SW480 (cell line): ENCODE measurements at regions not wholly inside any gene's neighbourhood (a gene's known extent, or its start where the extent isn't known, plus 50 kb on each side); places are given as distances from the start of the nearest gene placed in this dataset.
"Not testable (repeated sequence)": the region's sequence is repeated elsewhere in the genome, so short reads cannot be mapped to it uniquely, and the experiment has no call there.

ENCODE experiments used
- DNase-seq: peaks from one replicate; pipeline ENCODE4 v3.0.0-alpha.2; 2016; ENCODE audit warnings: low spot score

DNA sequence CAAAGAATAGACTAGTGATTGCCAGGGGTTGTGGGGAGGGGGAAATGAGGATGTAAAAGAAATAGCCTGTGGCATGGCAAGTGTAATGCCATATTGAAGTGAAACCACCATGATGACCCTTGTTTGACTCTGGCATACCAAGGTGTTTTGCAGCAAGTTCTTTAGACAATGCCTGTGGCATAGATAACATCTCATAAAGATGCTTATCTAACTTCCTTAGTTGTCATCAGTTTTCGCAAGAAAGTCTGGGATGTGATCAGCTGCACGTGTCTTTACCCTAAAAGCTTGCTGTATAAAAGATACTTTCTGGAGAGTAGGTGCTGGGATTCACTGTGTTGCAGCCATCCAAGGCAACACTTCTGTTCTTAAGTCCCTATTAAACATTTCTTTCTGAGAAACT is 176.1 kb upstream of the MAGEB16 start:
- DNase-seq: no peak

DNA sequence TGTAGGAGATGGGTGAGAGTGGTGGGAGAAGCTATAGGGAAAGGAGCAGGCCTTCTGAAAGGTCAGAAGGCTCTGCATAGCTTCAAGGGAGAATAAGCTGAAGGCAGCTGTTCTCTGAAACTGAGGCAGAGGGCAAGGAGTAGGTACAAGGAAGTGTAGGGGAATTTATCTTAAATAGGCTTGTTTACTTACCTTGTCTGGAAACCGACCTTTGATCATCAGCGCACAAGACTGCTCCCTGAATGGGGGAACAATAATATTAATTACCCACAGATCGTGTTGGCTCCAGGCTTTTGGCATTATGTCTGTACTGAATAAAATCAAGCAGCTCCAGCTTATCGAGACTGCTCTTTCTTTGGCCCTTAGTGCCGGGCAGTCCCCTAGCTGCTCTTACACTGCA is 175.5 kb upstream of the MAGEB16 start:
- DNase-seq: peak; percentile 4

DNA sequence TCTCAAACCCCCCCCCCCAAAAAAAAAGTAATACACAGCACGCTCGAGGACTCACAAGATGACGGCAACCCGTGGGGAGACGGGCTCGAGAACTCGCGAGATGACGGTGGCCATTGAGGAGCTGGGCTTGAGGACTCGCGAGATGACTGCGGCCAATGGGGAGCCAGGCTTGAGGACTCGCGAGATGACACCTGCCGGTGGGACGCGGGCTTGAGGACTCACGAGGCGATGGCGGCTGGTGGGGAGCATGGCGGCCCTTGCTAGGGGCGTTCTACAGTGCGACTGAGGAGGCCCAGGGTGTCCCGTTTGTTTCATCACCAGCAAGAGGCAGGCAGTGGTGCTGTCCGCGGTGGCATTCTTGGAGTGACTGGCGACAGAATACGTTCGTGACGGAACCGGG is 172.4 kb upstream of the MAGEB16 start:
- no peak for DNase-seq

DNA sequence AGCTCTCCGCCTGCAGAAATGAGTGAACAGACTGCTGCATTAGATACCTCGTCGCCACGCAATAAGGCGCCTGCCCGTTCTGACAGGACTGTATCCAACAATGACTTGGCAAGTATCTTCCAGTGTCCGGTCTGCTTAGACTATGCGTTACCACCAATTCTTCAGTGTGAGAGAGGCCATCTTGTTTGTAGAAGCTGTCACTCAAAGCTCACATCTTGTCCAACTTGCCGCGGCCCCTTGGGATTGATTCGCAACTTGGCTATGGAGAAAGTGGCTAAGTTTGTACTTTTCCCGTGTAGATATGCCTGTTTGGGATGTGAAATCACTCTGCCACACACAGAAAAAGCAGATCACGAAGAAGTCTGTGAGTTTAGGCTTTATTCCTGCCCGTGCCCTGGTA is 172.0 kb upstream of the MAGEB16 start:
- DNase-seq: no peak

DNA sequence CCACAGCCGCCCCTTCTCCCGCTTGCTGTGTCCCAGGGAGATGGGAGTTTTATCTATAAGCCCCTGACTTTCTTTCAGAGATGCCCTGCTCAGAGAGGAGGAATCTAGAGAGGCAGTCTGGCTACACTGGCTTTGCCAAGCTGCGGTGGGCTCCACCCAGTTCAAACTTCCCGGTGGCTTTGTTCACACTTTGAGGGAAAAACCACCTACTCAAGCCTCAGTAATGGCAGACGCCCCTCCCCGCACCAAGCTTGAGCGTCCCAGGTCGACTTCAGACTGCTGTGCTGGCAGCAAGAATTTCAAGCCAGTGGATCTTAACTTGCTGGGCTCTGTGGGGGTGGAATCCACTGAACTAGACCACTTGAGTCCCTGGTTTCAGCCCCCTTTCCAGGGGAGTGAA is 162.2 kb upstream of the MAGEB16 start:
- DNase-seq: not testable (repeated sequence)

DNA sequence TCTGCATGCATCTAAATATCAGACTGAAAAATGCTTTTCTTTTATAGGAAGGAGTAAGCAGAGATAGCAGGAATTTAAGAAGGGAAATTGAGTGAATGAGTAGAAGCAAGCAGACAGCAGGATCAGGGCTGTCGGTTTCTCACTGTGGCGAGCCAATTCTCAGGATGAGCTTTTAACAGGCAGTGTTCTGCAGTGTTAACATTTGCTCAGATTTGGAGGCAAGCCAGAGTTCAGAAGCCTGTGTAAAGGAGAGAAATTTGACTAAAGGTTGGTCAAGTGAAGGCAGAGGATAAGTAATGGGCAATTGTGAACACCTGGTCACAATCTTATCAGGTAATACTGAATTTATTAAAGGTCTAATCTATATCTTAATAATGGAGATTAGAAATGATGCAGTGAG is 133.3 kb upstream of the MAGEB16 start:
- DNase-seq: no peak

DNA sequence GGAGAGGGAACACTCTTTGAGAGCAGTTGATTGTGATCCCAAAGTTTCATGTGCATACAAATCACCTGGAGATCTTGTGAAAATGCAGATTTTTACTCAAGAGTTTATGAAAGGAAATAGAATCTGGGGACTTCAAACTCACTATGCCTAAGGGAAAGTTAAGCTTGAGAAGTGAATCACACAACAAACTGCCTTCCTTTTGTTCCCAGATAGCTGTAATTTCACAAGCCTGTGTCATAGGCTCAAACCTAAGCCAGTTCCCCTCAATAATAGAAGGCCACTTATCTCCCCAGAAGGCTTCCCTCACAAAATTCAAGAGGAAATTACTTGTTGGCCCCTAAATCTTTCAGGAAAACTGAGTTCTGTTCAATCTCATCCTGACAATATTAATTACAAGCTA is 132.8 kb upstream of the MAGEB16 start:
- no peak for DNase-seq

DNA sequence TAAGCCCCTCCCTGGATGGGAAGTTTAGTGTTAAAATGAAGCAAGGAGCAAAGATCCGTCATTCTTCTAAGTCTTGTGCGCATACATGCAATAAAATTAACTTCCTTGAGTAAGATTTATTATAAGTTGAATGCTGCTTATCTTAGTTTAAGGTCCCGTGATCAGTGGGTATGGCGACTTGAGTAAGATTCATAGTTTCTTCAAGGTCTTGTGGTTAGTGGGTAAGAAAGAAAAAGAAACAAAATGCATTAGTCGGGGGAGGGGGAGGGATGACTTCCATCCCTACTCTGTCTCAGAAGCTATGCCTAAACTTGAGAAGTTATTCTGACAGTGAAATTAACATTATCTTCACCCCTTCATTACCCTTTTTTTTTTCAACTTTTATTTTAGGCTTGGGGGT is 127.3 kb upstream of the MAGEB16 start:
- DNase-seq: no peak

DNA sequence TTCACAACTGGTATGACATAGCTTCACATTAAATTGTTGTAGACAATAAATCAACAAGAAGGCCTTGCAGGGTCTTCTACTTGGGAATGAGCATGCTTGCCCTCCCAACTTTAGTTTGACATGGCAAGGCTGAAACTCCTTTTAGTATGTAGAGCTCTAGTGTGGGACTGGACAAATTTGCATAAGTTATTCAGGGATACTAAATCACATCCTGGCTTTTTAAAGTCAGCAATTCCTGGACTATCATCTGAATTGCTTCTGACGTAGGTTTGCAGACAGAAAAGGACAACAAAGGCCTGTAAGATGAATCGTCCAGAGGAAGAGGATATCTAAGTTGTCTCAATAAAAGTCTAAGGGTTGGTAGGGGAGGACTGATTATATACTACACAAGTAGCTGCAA is 123.0 kb upstream of the MAGEB16 start:
- no peak for DNase-seq

DNA sequence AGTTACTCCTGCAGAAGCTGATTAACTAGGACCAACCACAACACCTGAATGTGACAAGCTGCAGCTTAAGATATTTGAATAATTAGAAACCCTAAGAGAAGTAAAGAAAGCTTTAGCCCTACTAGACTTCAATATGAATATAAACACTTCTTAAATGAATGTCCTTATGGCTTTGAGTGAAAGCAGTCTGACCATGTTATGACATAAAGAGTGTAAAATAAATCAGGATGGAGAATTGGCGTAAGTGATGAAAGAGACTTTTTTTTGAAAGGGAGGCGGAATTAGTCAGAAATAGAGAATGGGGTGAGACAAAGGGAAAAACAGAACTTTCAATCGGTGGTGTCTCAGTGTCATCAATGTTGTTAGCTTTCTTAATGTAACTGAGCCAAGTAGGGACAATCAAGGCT is 117.2 kb upstream of the MAGEB16 start:
- DNase-seq: no peak

DNA sequence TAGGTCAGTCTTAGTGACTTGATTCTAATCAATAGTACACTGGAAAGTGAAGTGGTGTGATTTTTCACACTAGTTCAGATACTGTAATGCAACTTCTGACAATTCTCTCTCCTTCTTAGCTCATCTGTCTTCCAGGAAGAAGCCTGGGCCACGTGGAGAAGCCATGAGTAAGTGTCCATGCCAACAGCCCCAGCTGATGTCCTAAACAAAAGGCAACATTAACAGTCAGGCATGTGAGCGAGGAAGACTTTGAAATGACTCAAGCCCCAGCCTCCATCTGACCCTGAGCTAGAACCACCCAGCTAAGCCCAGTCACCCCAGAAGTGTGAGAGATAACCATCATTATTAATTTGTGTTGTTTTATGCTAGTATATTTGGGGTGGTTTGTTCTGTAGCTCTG is 115.7 kb upstream of the MAGEB16 start:
- no peak for DNase-seq

DNA sequence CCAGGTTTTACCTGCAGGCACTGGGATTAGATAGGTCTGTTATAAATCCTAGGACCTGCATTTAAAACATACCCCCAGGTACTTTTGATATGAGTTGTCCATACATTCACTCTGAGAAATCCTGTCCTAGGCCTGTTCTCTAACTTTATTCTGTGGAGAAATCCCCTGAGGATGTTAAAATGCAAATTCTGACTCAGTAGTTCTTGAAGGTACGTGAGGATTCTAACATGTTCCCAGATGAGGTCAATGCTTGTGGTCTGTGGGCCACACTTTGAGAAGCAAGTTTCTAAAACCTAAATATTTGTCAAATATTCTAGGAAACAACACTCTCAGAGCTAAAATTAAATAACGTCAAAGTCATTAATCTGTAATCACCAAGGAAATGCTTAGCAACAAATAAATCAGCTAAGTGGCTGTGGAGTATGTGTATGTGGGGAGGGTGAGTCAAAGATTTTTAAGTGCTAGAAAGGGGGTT is 101.3 kb upstream of the MAGEB16 start:
- no peak for DNase-seq

DNA sequence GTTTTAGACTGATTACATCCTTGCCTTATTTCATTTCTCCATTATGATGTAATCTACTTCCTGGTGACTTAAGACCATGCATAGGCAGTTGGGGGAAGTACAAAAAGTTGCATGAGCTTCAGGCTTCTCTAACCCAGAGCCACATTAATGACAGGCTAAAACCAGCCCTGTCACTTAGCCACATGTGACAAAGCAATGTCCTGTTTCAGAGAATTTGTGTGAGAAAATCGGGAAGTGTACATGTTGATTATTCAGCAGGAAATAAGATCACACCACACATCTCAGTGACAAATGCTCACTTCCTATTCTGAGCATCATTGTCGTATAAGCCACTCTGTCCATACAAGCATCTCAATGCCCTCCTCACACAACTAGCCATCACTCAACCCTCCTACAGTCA is 98.5 kb upstream of the MAGEB16 start:
- no peak for DNase-seq

DNA sequence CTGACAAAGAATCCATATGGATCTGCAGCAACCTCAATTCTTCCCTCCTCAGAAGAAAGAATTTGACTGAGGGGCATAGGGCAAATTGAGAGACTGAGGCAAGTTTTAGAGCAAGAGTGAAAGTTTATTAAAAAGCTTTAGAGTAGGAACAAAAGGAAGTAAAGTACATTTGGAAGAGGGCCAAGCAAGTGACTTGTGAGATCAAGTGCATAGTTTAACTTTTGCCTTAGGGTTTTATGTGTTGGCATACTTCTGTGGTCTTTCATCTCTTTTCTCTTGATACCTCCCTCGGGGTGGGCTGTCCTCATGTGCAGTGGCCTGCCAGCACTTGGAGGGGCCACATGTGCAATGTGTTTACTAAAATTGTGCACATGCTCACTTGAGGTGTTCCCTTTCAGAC is 98.0 kb upstream of the MAGEB16 start:
- DNase-seq: no peak

DNA sequence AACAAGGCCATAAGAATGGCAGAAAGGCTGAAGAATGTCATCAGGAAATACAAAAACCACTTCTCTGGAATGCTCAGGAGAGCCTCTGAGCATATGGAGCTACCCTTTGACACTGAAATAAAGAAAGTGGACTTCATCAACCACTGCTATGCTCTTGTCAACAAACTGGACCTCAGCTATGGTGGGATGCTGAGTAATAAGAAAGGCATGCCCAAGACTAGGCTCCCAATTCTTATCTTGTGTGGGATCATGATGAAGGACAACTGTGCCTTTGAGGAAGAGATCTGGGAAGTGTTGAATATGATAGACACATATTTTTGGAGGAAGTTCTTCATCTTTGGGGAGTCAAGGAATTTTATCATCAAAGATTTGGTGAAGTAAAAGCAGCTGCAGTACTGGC is 86.9 kb upstream of the MAGEB16 start:
- no peak for DNase-seq

DNA sequence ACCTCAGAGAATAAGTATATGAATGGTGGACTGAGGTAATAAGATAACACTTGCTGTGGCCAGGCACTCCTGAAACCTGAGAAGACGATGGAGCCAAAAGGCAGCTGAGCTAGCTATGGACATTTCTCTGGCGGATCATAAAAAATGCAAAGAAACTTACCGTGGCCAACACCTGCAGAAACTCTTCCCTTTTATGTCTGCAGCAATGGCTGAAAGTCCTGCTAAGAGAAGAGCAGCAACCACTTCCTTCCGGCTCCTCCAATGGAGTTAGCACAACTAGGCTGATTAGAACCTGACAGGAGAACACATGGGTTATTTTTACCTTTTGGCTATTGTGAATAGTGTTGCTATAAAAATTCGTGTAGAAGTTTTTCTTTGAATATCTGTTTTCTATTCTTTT is 76.0 kb upstream of the MAGEB16 start:
- DNase-seq: no peak

DNA sequence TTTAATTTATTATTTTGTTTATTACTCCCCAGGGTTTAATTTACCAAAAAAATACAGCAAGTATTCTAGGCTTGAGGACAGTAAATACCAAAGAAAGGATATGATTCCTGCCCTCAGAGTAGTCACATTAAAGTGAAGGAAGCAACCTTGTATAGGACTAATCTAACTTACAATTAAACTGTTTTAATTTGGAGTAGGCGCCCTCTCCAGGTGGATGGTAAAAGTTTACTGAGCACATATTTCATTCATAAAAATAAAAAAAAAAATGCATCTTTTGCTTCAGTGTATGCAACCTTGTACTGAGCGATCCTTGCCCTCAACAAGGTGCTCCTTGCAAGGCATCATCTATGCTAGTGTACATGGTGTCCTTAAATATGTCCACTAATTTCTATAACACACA is 72.0 kb upstream of the MAGEB16 start:
- DNase-seq: peak; percentile 8

DNA sequence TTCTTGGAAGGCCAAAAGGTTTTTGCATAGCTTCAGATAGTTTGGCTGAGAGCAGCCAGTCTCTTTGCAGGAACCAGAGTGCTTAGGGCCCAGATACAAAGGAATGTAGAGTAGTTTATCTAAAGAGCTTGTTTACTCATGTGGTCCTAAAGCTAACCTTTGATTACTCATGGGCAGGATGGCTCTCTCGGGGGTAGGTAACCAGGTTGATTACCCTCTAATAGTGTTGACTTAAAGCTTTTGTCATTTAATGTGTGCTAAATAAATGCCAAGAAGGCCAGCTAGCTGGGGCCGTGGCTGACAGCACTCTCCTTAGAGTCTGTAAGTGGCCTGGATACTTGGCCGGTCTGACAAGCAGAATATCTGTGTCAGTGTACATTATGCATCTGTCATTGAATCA is 69.7 kb upstream of the MAGEB16 start:
- DNase-seq: no peak

DNA sequence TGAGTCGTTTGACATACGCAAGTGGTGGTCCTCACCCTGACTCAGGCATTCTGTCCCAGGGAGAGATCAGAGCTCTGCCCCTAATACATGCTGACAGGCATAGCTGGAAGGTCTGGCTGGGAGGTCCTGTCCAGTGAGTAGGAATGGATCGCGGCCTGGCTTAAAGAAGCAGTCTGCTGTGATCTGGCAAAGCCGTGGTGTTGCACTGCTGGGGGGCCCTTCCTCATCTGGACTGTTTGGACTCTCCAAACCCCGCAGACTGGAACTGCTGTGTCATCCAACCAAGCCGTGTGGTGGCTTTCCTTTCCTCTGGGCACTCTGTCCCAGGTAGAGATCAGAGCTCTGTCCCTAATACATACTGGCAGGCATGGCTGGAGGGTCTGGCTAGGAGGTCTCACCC is 64.3 kb upstream of the MAGEB16 start:
- no peak for DNase-seq

DNA sequence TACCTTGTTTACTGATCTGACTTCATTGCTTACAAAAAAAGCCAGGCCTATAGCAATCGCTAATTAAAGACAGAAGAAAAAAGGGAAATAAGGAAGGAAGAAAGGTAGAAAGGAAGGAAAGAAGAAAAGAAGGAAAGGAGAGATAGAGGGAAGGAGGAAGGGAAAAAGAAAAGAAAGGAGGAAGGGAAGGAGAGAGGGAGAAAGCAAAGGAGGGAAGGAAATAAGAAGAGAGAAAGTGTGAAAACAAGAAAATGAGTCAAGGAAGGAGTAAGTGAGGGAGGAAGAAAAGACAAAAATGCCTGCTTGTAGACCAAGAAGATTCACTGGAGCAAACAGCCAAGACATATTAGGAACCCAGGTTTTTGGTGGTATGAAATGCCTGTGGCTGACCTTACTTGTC is 57.0 kb upstream of the MAGEB16 start:
- no peak for DNase-seq

DNA sequence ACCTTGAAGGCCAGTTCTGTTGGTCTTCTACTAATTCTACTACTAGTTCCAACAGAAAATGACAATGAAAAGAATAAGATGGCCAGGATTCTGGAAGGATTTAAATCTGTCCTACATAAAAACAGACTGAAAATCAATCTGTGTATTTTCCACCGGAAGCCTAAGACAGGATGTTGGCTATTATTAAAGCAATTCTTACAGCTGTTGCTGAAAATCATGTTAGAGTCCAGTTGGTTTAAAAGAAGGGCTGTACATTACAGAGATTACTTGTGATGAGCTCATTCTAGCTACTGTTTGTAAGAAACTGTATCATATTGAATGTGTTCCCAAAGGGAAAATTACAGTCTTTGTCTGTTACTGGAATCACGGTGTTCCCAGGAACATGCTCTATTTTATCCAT is 54.8 kb upstream of the MAGEB16 start:
- no peak for DNase-seq
